ENCODE measurements at regions not wholly inside any gene's neighbourhood (a gene's known extent, or its start where the extent isn't known, plus 50 kb on each side); places are given as distances from the start of the nearest gene placed in this dataset.

- H3K4me3 ChIP-seq = no peak overlapping the region
- no peak for DNase-seq
- 0 out of 2 replicates have a peak, but pooled peaks cover 3% of the 10 kb centered on the region for H3K9me3 ChIP-seq (replicated peaks)
- H3K27ac ChIP-seq = no peak overlapping the region
- no peaks in the 10 kb centered on the region for H3K27me3 ChIP-seq
- no peaks in the 10 kb centered on the region for H3K36me3 ChIP-seq
- H3K4me1 ChIP-seq = no peaks in the 10 kb centered on the region
Observed at GRCh38 chr15:31486506-31486905, 159.9 kb downstream of the KLF13 start.

GRCh38 chr15:31486906-31487695 lies 160.5 kb downstream of the KLF13 start:
- DNase-seq = no peak

GRCh38 chr15:31487811-31488436 lies 161.3 kb downstream of the KLF13 start:
- DNase-seq = no peak
- Histone ChIP-seq H3K27ac (no peak overlapping the region), H3K9me3 (replicated peaks) (0 out of 2 replicates have a peak, but pooled peaks cover 3% of the 10 kb centered on the region), H3K4me3 (no peak overlapping the region), H3K36me3 (no peaks in the 10 kb centered on the region), H3K4me1 (no peaks in the 10 kb centered on the region), H3K27me3 (no peaks in the 10 kb centered on the region)

More at GRCh38 chr15:31486906-31487695, 160.5 kb downstream of the KLF13 start:
- no peak overlapping the region for H3K27ac ChIP-seq
- no peaks in the 10 kb centered on the region for H3K27me3 ChIP-seq
- no peaks in the 10 kb centered on the region for H3K36me3 ChIP-seq
- no peak overlapping the region for H3K4me3 ChIP-seq
- H3K9me3 ChIP-seq (replicated peaks) = 0 out of 2 replicates have a peak, but pooled peaks cover 3% of the 10 kb centered on the region
- H3K4me1 ChIP-seq = no peaks in the 10 kb centered on the region

- Histone ChIP-seq H3K9me3 (replicated peaks) (0 out of 2 replicates have a peak, but pooled peaks cover 3% of the 10 kb centered on the region), H3K27me3 (no peaks in the 10 kb centered on the region), H3K4me3 (no peak overlapping the region), H3K36me3 (no peaks in the 10 kb centered on the region), H3K4me1 (no peaks in the 10 kb centered on the region), H3K27ac (no peak overlapping the region)
- peak; percentile 57 to 84 for DNase-seq
Observed at GRCh38 chr15:31488437-31489204, 162.0 kb downstream of the KLF13 start.

GRCh38 chr15:31489281-31489680 lies 162.6 kb downstream of the KLF13 start:
- Histone ChIP-seq H3K9me3 (replicated peaks) (0 out of 2 replicates have a peak, but pooled peaks cover 3% of the 10 kb centered on the region), H3K4me3 (no peak overlapping the region), H3K27me3 (no peaks in the 10 kb centered on the region), H3K4me1 (no peaks in the 10 kb centered on the region), H3K36me3 (no peaks in the 10 kb centered on the region), H3K27ac (no peak overlapping the region)
- DNase-seq = no peak

- H3K36me3 ChIP-seq = no peaks in the 10 kb centered on the region
- H3K4me1 ChIP-seq = no peaks in the 10 kb centered on the region
- H3K27me3 ChIP-seq = no peaks in the 10 kb centered on the region
- H3K4me3 ChIP-seq = no peak overlapping the region
- peak; percentile 32 to 71 for DNase-seq
- H3K9me3 ChIP-seq (replicated peaks) = 0 out of 2 replicates have a peak, but pooled peaks cover 3% of the 10 kb centered on the region
- H3K27ac ChIP-seq = no peak overlapping the region
Observed at GRCh38 chr15:31489801-31490646, 163.4 kb downstream of the KLF13 start.

- H3K4me1 ChIP-seq = no peaks in the 10 kb centered on the region
- no peak overlapping the region for H3K4me3 ChIP-seq
- no peak for DNase-seq
- 0 out of 2 replicates have a peak, but pooled peaks cover 3% of the 10 kb centered on the region for H3K9me3 ChIP-seq (replicated peaks)
- H3K36me3 ChIP-seq = no peaks in the 10 kb centered on the region
- no peak overlapping the region for H3K27ac ChIP-seq
- H3K27me3 ChIP-seq = no peaks in the 10 kb centered on the region
Observed at GRCh38 chr15:31494786-31495185, 168.2 kb downstream of the KLF13 start.

- DNase-seq = no peak
- Histone ChIP-seq H3K4me1 (no peaks in the 10 kb centered on the region), H3K27ac (no peak overlapping the region), H3K4me3 (no peak overlapping the region), H3K27me3 (no peaks in the 10 kb centered on the region), H3K36me3 (no peaks in the 10 kb centered on the region), H3K9me3 (replicated peaks) (0 out of 2 replicates have a peak, but pooled peaks cover 3% of the 10 kb centered on the region)
Observed at GRCh38 chr15:31495281-31495680, 168.6 kb downstream of the KLF13 start.

GRCh38 chr15:31497838-31498237 lies 171.2 kb downstream of the KLF13 start:
- DNase-seq = no peak
- H3K4me3 ChIP-seq = no peak overlapping the region
- H3K9me3 ChIP-seq (replicated peaks) = no peaks in the 10 kb centered on the region
- no peaks in the 10 kb centered on the region for H3K4me1 ChIP-seq
- H3K27me3 ChIP-seq = no peaks in the 10 kb centered on the region
- no peak overlapping the region for H3K27ac ChIP-seq
- no peaks in the 10 kb centered on the region for H3K36me3 ChIP-seq

- Histone ChIP-seq H3K4me3 (no peak overlapping the region), H3K36me3 (no peaks in the 10 kb centered on the region), H3K27ac (no peak overlapping the region), H3K9me3 (replicated peaks) (no peaks in the 10 kb centered on the region), H3K4me1 (no peaks in the 10 kb centered on the region), H3K27me3 (no peaks in the 10 kb centered on the region)
- DNase-seq = no peak
Observed at GRCh38 chr15:31498329-31498728, 171.7 kb downstream of the KLF13 start.

- Histone ChIP-seq H3K4me3 (no peak overlapping the region), H3K27ac (no peak overlapping the region), H3K36me3 (no peaks in the 10 kb centered on the region), H3K9me3 (replicated peaks) (no peaks in the 10 kb centered on the region), H3K4me1 (no peaks in the 10 kb centered on the region), H3K27me3 (no peaks in the 10 kb centered on the region)
- DNase-seq = no peak
Observed at GRCh38 chr15:31498756-31499155, 172.1 kb downstream of the KLF13 start.

- H3K27me3 ChIP-seq = no peaks in the 10 kb centered on the region
- H3K4me3 ChIP-seq = no peak overlapping the region
- H3K27ac ChIP-seq = no peak overlapping the region
- no peaks in the 10 kb centered on the region for H3K36me3 ChIP-seq
- no peaks in the 10 kb centered on the region for H3K9me3 ChIP-seq (replicated peaks)
- H3K4me1 ChIP-seq = no peaks in the 10 kb centered on the region
- DNase-seq = no peak
Observed at GRCh38 chr15:31499236-31499952, 172.8 kb downstream of the KLF13 start.

- H3K4me3 ChIP-seq = no peak overlapping the region
- H3K27me3 ChIP-seq = no peaks in the 10 kb centered on the region
- no peaks in the 10 kb centered on the region for H3K9me3 ChIP-seq (replicated peaks)
- no peaks in the 10 kb centered on the region for H3K36me3 ChIP-seq
- no peaks in the 10 kb centered on the region for H3K4me1 ChIP-seq
- no peak overlapping the region for H3K27ac ChIP-seq
- no peak for DNase-seq
Observed at GRCh38 chr15:31499953-31500765, 173.5 kb downstream of the KLF13 start.
